Neutrophil (primary cell): ENCODE measurements at regions not wholly inside any gene's neighbourhood (a gene's known extent, or its start where the extent isn't known, plus 50 kb on each side); places are given as distances from the start of the nearest gene placed in this dataset.

Source experiments
- H3K27ac ChIP-seq: fragments of 200-600 bp; sonication (generic); 2 replicates; pipeline ENCODE4 v1.5.1; 2016; ENCODE audit warnings: mild to moderate bottlenecking, moderate library complexity
- H3K27me3 ChIP-seq: fragments of 200-600 bp; sonication (generic); 2 replicates; pipeline ENCODE4 v1.6.0; 2016; ENCODE audit warnings: mild to moderate bottlenecking
- H3K36me3 ChIP-seq: fragments of 200-600 bp; sonication (generic); 2 replicates; pipeline ENCODE4 v1.5.1; 2017
- H3K4me1 ChIP-seq, 2 experiments: fragments of 200-600 bp in 1 of 2; sonication (generic) in 1 of 2; 1 replicate in 1 of 2; 2 replicates in 1 of 2; pipeline versions ENCODE4 v1.5.1 to v1.6.1; 2013 to 2016; ENCODE audit warnings: low read depth in 1 of 2, low read length in 1 of 2, mild to moderate bottlenecking in 1 of 2, moderate library complexity in 1 of 2; ENCODE audit not compliant: control insufficient read depth in 1 of 2, insufficient read depth in 1 of 2
- H3K4me3 ChIP-seq, 2 experiments: fragments of 200-600 bp in 1 of 2; sonication (generic) in 1 of 2; 1 replicate in 1 of 2; 2 replicates in 1 of 2; pipeline ENCODE4 v1.5.1; 2013 to 2016; ENCODE audit warnings: low read depth in 1 of 2, low read length in 1 of 2, mild to moderate bottlenecking in 1 of 2, moderate library complexity in 1 of 2
- H3K9me3 ChIP-seq: fragments of 200-600 bp; sonication (generic); 2 replicates; pipeline ENCODE4 v1.5.1; 2016
- TF ChIP-seq, protein P1 (sequence below): fragments of 200-600 bp; sonication (generic); IDR thresholded peaks from 2 replicates; pipeline ENCODE4 v1.5.1; 2016; ENCODE audit warnings: antibody characterized with exemption

DNA sequence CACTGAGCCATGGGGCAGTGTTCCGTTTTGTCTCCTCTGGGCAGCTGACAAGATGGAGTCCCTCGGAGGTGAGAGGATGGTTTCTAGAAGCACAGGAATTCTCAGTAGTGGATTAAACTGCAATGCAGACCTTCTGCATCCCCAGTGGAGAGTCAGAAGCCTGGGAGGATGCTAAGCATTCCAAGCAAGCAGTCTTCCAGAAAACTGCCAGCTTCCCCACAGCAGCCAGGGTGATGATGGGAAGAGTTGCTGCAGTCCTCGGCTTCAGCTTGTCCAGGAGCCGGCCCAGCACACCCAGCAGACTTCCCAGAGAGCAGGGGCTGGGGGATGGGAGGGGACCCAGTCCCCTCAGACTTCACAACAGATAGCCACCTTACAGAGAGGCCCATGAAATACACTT is 163.6 kb downstream of the LY86 start:
- TF ChIP-seq, protein P1, sequence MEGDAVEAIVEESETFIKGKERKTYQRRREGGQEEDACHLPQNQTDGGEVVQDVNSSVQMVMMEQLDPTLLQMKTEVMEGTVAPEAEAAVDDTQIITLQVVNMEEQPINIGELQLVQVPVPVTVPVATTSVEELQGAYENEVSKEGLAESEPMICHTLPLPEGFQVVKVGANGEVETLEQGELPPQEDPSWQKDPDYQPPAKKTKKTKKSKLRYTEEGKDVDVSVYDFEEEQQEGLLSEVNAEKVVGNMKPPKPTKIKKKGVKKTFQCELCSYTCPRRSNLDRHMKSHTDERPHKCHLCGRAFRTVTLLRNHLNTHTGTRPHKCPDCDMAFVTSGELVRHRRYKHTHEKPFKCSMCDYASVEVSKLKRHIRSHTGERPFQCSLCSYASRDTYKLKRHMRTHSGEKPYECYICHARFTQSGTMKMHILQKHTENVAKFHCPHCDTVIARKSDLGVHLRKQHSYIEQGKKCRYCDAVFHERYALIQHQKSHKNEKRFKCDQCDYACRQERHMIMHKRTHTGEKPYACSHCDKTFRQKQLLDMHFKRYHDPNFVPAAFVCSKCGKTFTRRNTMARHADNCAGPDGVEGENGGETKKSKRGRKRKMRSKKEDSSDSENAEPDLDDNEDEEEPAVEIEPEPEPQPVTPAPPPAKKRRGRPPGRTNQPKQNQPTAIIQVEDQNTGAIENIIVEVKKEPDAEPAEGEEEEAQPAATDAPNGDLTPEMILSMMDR: no peak
- no peaks in the 10 kb centered on the region for H3K27me3 ChIP-seq
- H3K27ac ChIP-seq: peak overlapping the region; percentile 88
- H3K4me1 ChIP-seq: peaks cover 60 to 62% of the 10 kb centered on the region in 2 experiments
- no peaks in the 10 kb centered on the region for H3K36me3 ChIP-seq
- no peaks in the 10 kb centered on the region for H3K9me3 ChIP-seq
- H3K4me3 ChIP-seq: peak overlapping the region in 1 of 2 experiments; percentile 4

GRCh38 chr6:6753301-6753700 is 164.8 kb downstream of the LY86 start:
- TF ChIP-seq, protein P1: no peak
- H3K27ac ChIP-seq: no peak overlapping the region
- peaks cover 60 to 65% of the 10 kb centered on the region in 2 experiments for H3K4me1 ChIP-seq

DNA sequence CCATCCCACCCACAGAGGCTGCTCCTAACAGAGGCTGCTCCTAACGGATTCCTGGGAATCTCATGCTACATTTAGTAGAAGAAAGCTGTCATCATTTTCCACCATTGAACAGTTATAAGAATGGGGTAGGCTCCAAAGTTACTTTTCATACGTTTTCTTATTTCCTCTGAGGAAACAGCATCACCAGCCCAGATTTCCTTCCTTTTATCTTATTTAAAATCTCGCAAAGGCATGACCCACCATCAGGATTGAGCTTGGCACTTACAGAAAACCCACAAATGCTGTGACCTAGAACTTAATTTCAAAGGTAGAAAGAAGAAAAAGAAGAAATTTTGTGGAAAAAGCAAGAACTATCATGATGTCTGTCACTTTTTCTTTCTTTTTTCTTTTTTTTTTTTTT is 168.0 kb downstream of the LY86 start:
- TF ChIP-seq, protein P1: no peak
- H3K27me3 ChIP-seq: no peaks in the 10 kb centered on the region
- no peaks in the 10 kb centered on the region for H3K36me3 ChIP-seq
- H3K4me3 ChIP-seq: no peak overlapping the region
- no peaks in the 10 kb centered on the region for H3K9me3 ChIP-seq
- H3K4me1 ChIP-seq: peaks cover 44 to 55% of the 10 kb centered on the region in 2 experiments
- H3K27ac ChIP-seq: peak overlapping the region; percentile 41

More at GRCh38 chr6:6753301-6753700, 164.8 kb downstream of the LY86 start:
- Histone ChIP-seq H3K27me3 (no peaks in the 10 kb centered on the region), H3K9me3 (no peaks in the 10 kb centered on the region), H3K36me3 (no peaks in the 10 kb centered on the region), H3K4me3 (no peak overlapping the region)

GRCh38 chr6:6758546-6758914 is 170.0 kb downstream of the LY86 start:
- TF ChIP-seq, protein P1: no peak
- peaks cover 25 to 35% of the 10 kb centered on the region in 2 experiments for H3K4me1 ChIP-seq
- H3K27me3 ChIP-seq: no peaks in the 10 kb centered on the region
- H3K9me3 ChIP-seq: no peaks in the 10 kb centered on the region
- no peaks in the 10 kb centered on the region for H3K36me3 ChIP-seq
- peak overlapping the region; percentile 72 for H3K27ac ChIP-seq
- no peak overlapping the region for H3K4me3 ChIP-seq

GRCh38 chr6:6758915-6759654 is 170.6 kb downstream of the LY86 start:
- H3K4me3 ChIP-seq: peak overlapping the region; percentile 28 to 50
- peaks cover 25 to 35% of the 10 kb centered on the region in 2 experiments for H3K4me1 ChIP-seq
- no peaks in the 10 kb centered on the region for H3K27me3 ChIP-seq
- peak overlapping the region; percentile 72 for H3K27ac ChIP-seq
- H3K9me3 ChIP-seq: no peaks in the 10 kb centered on the region
- H3K36me3 ChIP-seq: no peaks in the 10 kb centered on the region
- TF ChIP-seq, protein P1: peak; percentile 87
